NCI-H187 (cell line): ENCODE measurements at regions not wholly inside any gene's neighbourhood (a gene's known extent, or its start where the extent isn't known, plus 50 kb on each side); places are given as distances from the start of the nearest gene placed in this dataset.

Experiments
- DNase-seq, 2 experiments: peaks; one replicate each; lab custom pipeline; 2025; lab: John Stamatoyannopoulos, UW

DNA sequence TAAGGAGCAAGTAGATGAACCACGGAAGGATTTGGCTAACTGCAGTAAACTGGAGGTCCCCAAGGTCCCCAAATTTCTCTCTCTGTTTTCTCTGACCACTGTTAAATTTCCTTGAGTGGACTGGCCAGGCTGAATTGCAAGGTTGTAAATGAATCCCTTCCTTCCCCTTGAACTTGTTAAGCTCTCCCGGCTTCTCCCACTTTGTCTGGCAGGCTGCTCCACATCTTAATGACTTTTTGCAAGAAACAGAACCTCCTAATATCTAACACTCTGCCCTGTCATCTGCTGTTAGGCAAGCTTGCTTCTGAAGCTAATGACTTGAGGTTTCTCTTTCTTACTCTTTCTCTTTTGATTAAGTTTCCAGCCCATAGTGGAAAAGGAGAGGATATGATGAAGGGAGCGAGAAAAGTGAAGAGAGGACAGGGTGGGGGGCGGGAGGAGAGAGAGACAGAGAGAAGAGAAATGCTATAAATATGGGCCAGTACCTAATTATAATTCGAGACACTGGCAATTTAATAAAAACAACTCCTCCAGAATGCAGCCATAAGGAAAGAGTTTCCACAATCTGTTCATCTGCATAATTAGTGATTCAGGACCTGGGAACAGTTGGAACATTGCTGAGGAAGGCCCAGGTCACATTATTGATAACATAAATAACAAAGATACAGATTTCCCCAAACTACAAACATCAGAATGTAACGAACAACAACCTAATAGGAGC, 437.3 kb upstream of the MPDZ start:
- no peak for DNase-seq

- DNase-seq: no peak
Observed at GRCh38 chr9:13716090-13716489, 436.6 kb upstream of the MPDZ start.

GRCh38 chr9:13715430-13715829, 435.9 kb upstream of the MPDZ start:
- DNase-seq: no peak

- DNase-seq: no peak
Observed at GRCh38 chr9:13707612-13708576, 428.4 kb upstream of the MPDZ start.

DNA sequence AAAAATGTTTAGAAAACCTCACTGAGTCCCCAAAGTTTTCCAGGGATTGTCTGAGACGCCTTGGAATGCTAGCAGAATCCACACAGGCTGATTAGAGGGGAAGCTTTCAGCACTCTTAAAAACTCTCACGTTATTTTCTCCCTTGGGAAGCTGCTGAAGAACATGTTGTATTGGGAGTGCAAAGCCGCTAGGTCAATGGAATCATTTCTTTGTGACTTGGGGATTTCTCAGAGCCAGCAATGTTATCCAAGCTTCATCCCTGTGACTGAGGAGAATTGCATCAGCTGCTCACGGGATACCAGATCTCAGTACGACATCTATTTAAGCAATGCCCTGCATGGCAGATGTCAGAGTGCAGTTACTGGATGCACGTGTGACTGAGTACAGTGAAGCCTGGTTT, 426.4 kb upstream of the MPDZ start:
- DNase-seq: no peak

DNA sequence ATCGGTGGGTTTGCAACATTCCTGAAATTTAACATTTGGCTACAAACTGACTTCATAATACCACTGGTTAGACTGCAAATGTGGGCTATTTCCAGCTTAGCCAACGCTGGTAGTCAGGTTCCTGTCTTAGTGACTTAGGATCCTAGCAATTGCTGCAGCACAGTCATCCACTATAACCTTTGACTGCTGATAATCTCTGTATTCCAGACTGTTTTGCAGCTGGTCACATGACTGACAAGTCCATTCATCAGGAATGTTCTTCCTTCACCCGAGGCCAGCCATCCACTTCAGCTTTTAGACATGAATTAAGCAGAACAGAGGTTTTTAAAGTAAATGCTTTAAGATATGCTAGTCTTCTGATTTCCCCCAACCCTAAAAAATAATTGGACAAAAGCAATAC, 425.9 kb upstream of the MPDZ start:
- no peak for DNase-seq

DNA sequence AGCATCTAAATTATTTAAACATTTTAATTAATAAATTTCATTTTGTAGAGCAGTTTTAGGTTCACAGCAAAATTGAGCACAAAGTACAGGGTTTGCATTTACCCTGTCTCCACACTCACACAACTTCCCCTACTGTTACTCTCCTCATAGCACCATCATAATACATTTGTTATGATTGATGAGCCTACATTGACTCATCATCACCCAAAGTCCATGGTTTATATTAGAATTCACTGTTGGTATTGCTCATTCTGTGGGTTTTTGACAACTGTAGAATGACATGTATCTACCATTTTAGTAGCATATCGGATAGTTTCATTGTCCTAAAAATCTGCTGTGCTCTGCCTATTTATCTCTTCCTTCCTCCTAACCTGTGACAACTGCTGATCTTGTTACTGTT, 411.1 kb upstream of the MPDZ start:
- DNase-seq: no peak

GRCh38 chr9:13689925-13690324, 410.4 kb upstream of the MPDZ start:
- no peak for DNase-seq

GRCh38 chr9:13688990-13689600, 409.6 kb upstream of the MPDZ start:
- no peak for DNase-seq

GRCh38 chr9:13688223-13688989, 408.9 kb upstream of the MPDZ start:
- DNase-seq: no peak

DNA sequence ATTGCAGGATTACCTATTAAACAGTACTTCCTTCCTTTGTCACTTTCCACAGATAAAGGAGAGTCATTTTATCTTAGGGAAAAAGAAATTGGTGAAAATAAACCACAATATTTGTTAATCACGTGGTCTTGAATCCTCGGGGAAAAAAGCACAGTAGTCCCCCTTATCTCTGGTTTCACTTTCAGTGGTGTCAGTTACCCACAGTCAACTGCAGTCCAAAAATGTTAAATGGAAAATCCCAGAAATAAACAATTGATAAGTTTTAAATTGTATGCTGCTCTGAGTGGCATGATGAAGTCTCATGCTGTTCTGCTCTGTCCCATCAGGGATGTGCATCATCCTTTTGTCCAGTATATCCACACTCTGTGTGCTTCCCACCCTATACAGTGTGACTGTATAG, 405.2 kb upstream of the MPDZ start:
- DNase-seq: no peak

- DNase-seq: no peak
Observed at GRCh38 chr9:13677801-13678200, 398.3 kb upstream of the MPDZ start.

DNA sequence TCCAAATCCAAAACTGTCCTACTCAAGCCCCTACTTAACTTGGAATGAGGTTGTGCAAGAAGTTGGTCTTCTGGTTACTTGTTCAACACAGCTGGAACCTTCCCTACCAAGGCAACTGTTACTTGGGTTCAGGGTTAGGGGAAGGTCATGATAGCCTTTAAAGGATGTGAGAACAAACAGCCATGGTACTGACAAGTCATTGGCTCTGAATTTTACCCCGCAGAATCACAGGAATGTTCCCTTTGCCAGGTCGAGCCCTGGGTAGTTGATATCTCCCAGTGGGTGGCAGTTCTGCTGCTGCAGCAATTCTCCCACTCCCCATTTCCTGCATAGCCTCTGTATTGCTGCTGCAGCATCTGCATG, 396.1 kb upstream of the MPDZ start:
- no peak for DNase-seq

GRCh38 chr9:13674926-13675637, 395.6 kb upstream of the MPDZ start:
- no peak for DNase-seq

- DNase-seq: no peak
Observed at GRCh38 chr9:13673348-13673747, 393.9 kb upstream of the MPDZ start.

- DNase-seq: no peak
Observed at GRCh38 chr9:13665418-13666066, 386.1 kb upstream of the MPDZ start.

- DNase-seq: no peak
Observed at GRCh38 chr9:13661014-13661413, 381.5 kb upstream of the MPDZ start.

DNA sequence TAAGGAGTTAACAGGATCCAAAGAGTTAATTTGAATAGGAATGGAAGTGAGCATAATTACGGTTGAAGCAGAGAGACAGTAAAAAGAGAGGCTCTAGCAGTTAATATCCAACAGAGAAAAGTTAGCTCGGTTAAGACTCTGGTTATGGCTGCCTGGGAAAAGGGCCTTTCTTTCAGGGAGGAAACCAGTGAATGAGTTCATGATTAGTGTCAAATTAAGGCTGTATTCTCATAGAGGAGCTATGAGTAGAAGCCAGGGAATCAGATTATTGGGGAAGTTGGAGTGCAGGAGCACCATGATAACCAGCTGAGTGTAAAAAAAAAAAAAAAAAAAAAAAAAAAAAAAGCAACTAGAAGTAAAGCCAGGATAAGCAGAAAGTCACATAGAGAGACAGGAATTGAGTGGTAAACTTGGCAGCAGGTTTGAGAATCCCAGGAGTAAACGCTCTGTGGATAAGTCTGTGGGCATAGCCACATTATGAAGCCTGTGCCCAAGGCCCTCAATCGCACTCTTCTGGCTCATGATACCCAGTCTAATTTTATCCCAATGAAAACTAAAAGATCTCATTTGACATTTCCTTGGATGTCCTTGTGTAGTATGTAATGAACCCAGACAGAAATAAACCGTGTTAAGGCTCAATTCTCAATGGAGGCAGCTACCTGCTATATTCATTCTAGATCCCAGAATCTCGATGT, 372.6 kb upstream of the MPDZ start:
- no peak for DNase-seq

GRCh38 chr9:13651526-13651925, 372.0 kb upstream of the MPDZ start:
- DNase-seq: no peak

GRCh38 chr9:13648676-13649075, 369.2 kb upstream of the MPDZ start:
- no peak for DNase-seq
